OCI-LY1 (cell line): ENCODE measurements at regions not wholly inside any gene's neighbourhood (a gene's known extent, or its start where the extent isn't known, plus 50 kb on each side); places are given as distances from the start of the nearest gene placed in this dataset.

Source experiments
- H2AFZ ChIP-seq: fragments of 200-600 bp; sonication (generic), shearing (Covaris generic); 2 replicates; pipeline ENCODE4 v1.6.0; 2014; ENCODE audit warnings: antibody characterized with exemption, mild to moderate bottlenecking, low read length
- H3F3A ChIP-seq: fragments of 200-600 bp; sonication (generic), shearing (Covaris generic); 2 replicates; pipeline ENCODE4 v1.6.0; 2014; ENCODE audit warnings: mild to moderate bottlenecking, antibody characterized with exemption, low read length, moderate library complexity; ENCODE audit not compliant: insufficient read depth
- H3K27ac ChIP-seq: fragments of 200-600 bp; sonication (generic); 2 replicates; pipeline ENCODE4 v1.5.1; 2014; ENCODE audit warnings: low read length, mixed run types, mild to moderate bottlenecking, low read depth; ENCODE audit not compliant: poor library complexity, severe bottlenecking
- H3K27me3 ChIP-seq: fragments of 200-600 bp; sonication (generic); 2 replicates; pipeline ENCODE4 v1.6.0; 2014; ENCODE audit warnings: antibody characterized with exemption, mild to moderate bottlenecking, low read length, moderate library complexity; ENCODE audit not compliant: insufficient read depth
- H3K36me3 ChIP-seq: fragments of 200-600 bp; sonication (generic); 2 replicates; pipeline ENCODE4 v1.6.1; 2014; ENCODE audit warnings: mild to moderate bottlenecking, antibody characterized with exemption, low read length, moderate library complexity, mixed read lengths; ENCODE audit not compliant: insufficient read depth
- H3K4me1 ChIP-seq: fragments of 200-600 bp; sonication (generic); 2 replicates; pipeline ENCODE4 v1.5.1; 2014; ENCODE audit warnings: mild to moderate bottlenecking, low read length, moderate library complexity; ENCODE audit not compliant: insufficient read depth, severe bottlenecking
- H3K4me2 ChIP-seq: fragments of 200-600 bp; sonication (generic), shearing (Covaris generic); 2 replicates; pipeline ENCODE4 v1.6.1; 2014; ENCODE audit warnings: low read length
- H3K4me3 ChIP-seq: fragments of 200-600 bp; sonication (generic); 2 replicates; pipeline ENCODE4 v1.5.1; 2014; ENCODE audit warnings: low read length, low read depth, mild to moderate bottlenecking, mixed read lengths; ENCODE audit not compliant: poor library complexity, severe bottlenecking
- H3K79me2 ChIP-seq: fragments of 200-600 bp; shearing (Covaris generic); 2 replicates; pipeline ENCODE4 v1.6.1; 2016; ENCODE audit warnings: mixed run types, low read length, mixed read lengths; ENCODE audit not compliant: insufficient read depth
- H3K9ac ChIP-seq: fragments of 200-600 bp; sonication (generic), shearing (Covaris generic); 2 replicates; pipeline ENCODE4 v1.6.1; 2014; ENCODE audit warnings: mild to moderate bottlenecking, low read length, mixed read lengths
- H3K9me2 ChIP-seq: fragments of 200-600 bp; sonication (generic), shearing (Covaris generic); 2 replicates; pipeline ENCODE4 v1.6.1; 2014; ENCODE audit warnings: low read depth, mild to moderate bottlenecking, low read length, mixed read lengths
- H3K9me3 ChIP-seq: fragments of 200-600 bp; shearing (Covaris generic); 2 replicates; pipeline ENCODE4 v1.6.1; 2014; ENCODE audit warnings: low read length, mixed read lengths
- H4K20me1 ChIP-seq: fragments of 200-600 bp; sonication (generic), shearing (Covaris generic); 2 replicates; pipeline ENCODE4 v1.6.0; 2016; ENCODE audit warnings: mild to moderate bottlenecking, low read length; ENCODE audit not compliant: insufficient read depth
- CTCF ChIP-seq: fragments of 200-600 bp; sonication (generic), shearing (Covaris generic); IDR thresholded peaks from 2 replicates; pipeline ENCODE4 v1.5.1; 2017; ENCODE audit warnings: mild to moderate bottlenecking, antibody characterized with exemption, low read length, moderate library complexity, mixed read lengths
- EZH2 ChIP-seq: fragments of 200-600 bp; sonication (generic), shearing (Covaris generic); IDR thresholded peaks from 2 replicates; pipeline ENCODE4 v1.8.0; 2017; ENCODE audit warnings: borderline replicate concordance, mixed run types, mild to moderate bottlenecking, antibody characterized with exemption, low read length, moderate library complexity, mixed read lengths

GRCh38 chr5:174573221-174573994 is 151.0 kb upstream of the MSX2 start:
- no peak overlapping the region for H3K4me2 ChIP-seq
- no peak overlapping the region for H2AFZ ChIP-seq
- no peaks in the 10 kb centered on the region for H3K36me3 ChIP-seq
- no peaks in the 10 kb centered on the region for H3K9me3 ChIP-seq
- H3K27ac ChIP-seq: no peak overlapping the region
- H3K4me1 ChIP-seq: no peaks in the 10 kb centered on the region
- H3K9me2 ChIP-seq: no peaks in the 10 kb centered on the region
- H4K20me1 ChIP-seq: no peaks in the 10 kb centered on the region
- H3K4me3 ChIP-seq: no peak overlapping the region
- H3F3A ChIP-seq: no peaks in the 10 kb centered on the region
- TF ChIP-seq EZH2 (no peak), CTCF (no peak)
- H3K27me3 ChIP-seq: peaks cover 4% of the 10 kb centered on the region; the same call in 1 of the 2 replicates
- no peak overlapping the region for H3K9ac ChIP-seq
- no peaks in the 10 kb centered on the region for H3K79me2 ChIP-seq

GRCh38 chr5:174575043-174575442 is 149.3 kb upstream of the MSX2 start:
- H2AFZ ChIP-seq: no peak overlapping the region

DNA sequence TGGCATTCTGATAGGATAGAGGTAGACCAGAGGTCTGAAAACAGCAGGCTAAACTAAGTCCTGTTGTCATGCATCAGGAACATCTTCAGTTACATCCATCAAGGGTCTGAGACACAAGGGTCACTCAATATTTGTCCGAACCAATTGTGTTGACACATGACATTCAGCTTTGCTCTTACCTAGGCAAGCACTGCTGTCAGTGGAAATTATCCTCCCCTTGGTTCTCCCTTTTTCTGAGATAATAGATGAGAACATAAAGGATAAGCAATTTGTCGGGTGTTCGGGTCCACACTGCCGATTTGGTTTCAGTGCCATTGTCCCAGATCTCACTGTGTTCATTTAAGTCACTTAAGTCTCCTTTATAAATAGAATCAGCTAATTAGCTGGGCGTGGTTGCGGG is 148.3 kb upstream of the MSX2 start:
- Histone ChIP-seq H4K20me1 (no peaks in the 10 kb centered on the region), H3K4me2 (no peak overlapping the region), H3K79me2 (no peaks in the 10 kb centered on the region), H3F3A (no peaks in the 10 kb centered on the region), H2AFZ (no peak overlapping the region), H3K9me2 (no peaks in the 10 kb centered on the region), H3K9me3 (no peaks in the 10 kb centered on the region), H3K4me1 (no peaks in the 10 kb centered on the region), H3K27ac (no peak overlapping the region), H3K9ac (no peak overlapping the region), H3K27me3 (peaks cover 4% of the 10 kb centered on the region; the same call in 1 of the 2 replicates), H3K4me3 (no peak overlapping the region), H3K36me3 (no peaks in the 10 kb centered on the region)
- no peak for TF ChIP-seq EZH2
- no peak for TF ChIP-seq CTCF

More at GRCh38 chr5:174575043-174575442, 149.3 kb upstream of the MSX2 start:
- Histone ChIP-seq H3K36me3 (no peaks in the 10 kb centered on the region), H3K4me3 (no peak overlapping the region), H3K27ac (no peak overlapping the region), H3F3A (no peaks in the 10 kb centered on the region), H3K9ac (no peak overlapping the region), H4K20me1 (no peaks in the 10 kb centered on the region), H3K27me3 (peaks cover 4% of the 10 kb centered on the region; the same call in 1 of the 2 replicates), H3K4me1 (no peaks in the 10 kb centered on the region), H3K4me2 (no peak overlapping the region), H3K79me2 (no peaks in the 10 kb centered on the region), H3K9me3 (no peaks in the 10 kb centered on the region), H3K9me2 (no peaks in the 10 kb centered on the region)
- TF ChIP-seq CTCF: no peak
- no peak for TF ChIP-seq EZH2
